ENCODE measurements at regions not wholly inside any gene's neighbourhood (a gene's known extent, or its start where the extent isn't known, plus 50 kb on each side); places are given as distances from the start of the nearest gene placed in this dataset.

DNA sequence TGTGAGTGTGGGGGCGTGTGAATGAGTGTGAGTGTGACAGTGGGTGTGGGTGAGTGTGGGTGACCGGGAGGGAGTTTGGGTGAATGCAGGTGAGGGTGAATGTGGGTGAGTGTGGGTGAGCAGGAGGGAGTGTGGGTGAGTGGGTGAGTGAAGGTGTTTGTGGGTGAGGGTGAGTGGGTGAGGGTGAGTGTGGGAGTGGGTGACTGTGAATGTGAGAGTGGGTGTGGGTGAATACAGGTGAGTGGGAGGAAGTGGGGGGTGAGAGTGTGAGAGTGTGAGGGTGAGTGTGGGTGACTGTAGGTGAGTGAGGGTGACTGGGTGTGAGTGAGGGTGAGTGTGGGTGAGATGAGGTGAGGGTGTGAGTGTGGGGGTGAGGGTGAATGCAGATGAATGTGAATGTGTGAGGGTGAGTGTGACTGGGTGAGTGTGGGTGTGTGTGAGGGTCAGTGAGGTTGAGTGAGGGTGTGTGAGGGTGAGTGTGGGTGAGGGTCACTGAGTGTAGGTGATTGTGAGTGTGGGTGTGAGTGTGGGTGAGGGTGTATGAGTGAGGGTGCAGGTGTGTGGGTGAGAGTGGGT is 1677.3 kb upstream of the TENM3 start:
- Histone ChIP-seq H3K27ac (no peak overlapping the region), H3K9me3 (no peaks in the 10 kb centered on the region), H3K4me3 (no peak overlapping the region), H3K27me3 (no peaks in the 10 kb centered on the region), H3K4me1 (no peaks in the 10 kb centered on the region), H3K36me3 (no peaks in the 10 kb centered on the region)
- WGBS = 38% methylated on average over 2 of the region's 2 CpGs
- TF ChIP-seq EP300 (IDR thresholded peaks at IDR 0.05) = no peak
- no peak for TF ChIP-seq POLR2AphosphoS5 (IDR thresholded peaks at IDR 0.05)
- no peak for TF ChIP-seq POLR2A (IDR thresholded peaks at IDR 0.05)
- TF ChIP-seq, protein P1, sequence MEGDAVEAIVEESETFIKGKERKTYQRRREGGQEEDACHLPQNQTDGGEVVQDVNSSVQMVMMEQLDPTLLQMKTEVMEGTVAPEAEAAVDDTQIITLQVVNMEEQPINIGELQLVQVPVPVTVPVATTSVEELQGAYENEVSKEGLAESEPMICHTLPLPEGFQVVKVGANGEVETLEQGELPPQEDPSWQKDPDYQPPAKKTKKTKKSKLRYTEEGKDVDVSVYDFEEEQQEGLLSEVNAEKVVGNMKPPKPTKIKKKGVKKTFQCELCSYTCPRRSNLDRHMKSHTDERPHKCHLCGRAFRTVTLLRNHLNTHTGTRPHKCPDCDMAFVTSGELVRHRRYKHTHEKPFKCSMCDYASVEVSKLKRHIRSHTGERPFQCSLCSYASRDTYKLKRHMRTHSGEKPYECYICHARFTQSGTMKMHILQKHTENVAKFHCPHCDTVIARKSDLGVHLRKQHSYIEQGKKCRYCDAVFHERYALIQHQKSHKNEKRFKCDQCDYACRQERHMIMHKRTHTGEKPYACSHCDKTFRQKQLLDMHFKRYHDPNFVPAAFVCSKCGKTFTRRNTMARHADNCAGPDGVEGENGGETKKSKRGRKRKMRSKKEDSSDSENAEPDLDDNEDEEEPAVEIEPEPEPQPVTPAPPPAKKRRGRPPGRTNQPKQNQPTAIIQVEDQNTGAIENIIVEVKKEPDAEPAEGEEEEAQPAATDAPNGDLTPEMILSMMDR (IDR thresholded peaks at IDR 0.05) = no peak
- no peak for DNase-seq (ENCODE audit: low spot score in 2 of 2)

GRCh38 chr4:180566492-180566891 is 1676.7 kb upstream of the TENM3 start:
- H3K36me3 ChIP-seq = no peaks in the 10 kb centered on the region
- no peak overlapping the region for H3K4me3 ChIP-seq
- no peak for TF ChIP-seq POLR2AphosphoS5 (IDR thresholded peaks at IDR 0.05)
- no peak for TF ChIP-seq EP300 (IDR thresholded peaks at IDR 0.05)
- TF ChIP-seq, protein P1 (IDR thresholded peaks at IDR 0.05) = no peak
- TF ChIP-seq POLR2A (IDR thresholded peaks at IDR 0.05) = no peak
- no peak for DNase-seq (ENCODE audit: low spot score in 2 of 2)
- H3K27me3 ChIP-seq = no peaks in the 10 kb centered on the region
- H3K27ac ChIP-seq = no peak overlapping the region
- H3K9me3 ChIP-seq = no peaks in the 10 kb centered on the region
- 47% methylated on average over 2 of the region's 2 CpGs for WGBS
- H3K4me1 ChIP-seq = no peaks in the 10 kb centered on the region

- no peaks in the 10 kb centered on the region for H3K36me3 ChIP-seq
- no peaks in the 10 kb centered on the region for H3K27me3 ChIP-seq
- no peak overlapping the region for H3K4me3 ChIP-seq
- WGBS = 79% methylated on average over 7 of the region's 7 CpGs
- no peaks in the 10 kb centered on the region for H3K4me1 ChIP-seq
- TF ChIP-seq POLR2AphosphoS5 (IDR thresholded peaks at IDR 0.05) (no peak), POLR2A (IDR thresholded peaks at IDR 0.05) (no peak), EP300 (IDR thresholded peaks at IDR 0.05) (no peak)
- TF ChIP-seq, protein P1 (IDR thresholded peaks at IDR 0.05) = no peak
- H3K27ac ChIP-seq = no peak overlapping the region
- no peak for DNase-seq (ENCODE audit: low spot score in 2 of 2)
- no peaks in the 10 kb centered on the region for H3K9me3 ChIP-seq
Measured at GRCh38 chr4:180567080-180567479, 1676.1 kb upstream of the TENM3 start.

DNA sequence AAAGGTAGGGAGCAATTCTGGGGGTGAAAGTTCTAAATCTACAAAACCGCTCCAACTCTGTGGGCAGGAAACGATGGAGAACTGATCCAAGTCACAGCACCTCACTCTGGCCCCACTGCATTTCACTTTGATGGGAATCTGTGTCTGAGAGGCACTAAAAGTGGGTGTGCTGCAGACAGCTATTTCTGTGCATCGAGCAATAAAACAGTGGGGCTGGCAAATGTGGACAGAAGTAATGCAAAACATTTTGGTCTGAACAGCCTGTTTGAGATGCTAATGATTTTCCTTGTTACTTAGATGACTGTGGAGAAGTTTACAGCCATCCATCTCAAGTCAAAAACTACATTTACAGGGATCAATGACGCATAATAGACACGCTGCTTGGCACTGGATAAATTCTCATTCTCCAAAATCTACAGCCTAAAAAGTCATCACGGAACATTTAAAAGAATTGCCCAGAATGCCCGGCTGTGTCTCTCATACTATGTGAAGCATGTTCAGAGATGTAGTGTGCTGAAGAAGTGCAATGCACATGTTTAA is 1671.6 kb upstream of the TENM3 start:
- Histone ChIP-seq H3K9me3 (no peaks in the 10 kb centered on the region), H3K36me3 (no peaks in the 10 kb centered on the region), H3K27ac (no peak overlapping the region), H3K4me1 (no peaks in the 10 kb centered on the region), H3K27me3 (no peaks in the 10 kb centered on the region), H3K4me3 (no peak overlapping the region)
- DNase-seq (ENCODE audit: low spot score in 2 of 2) = no peak
- WGBS = 52% methylated on average over 7 of the region's 7 CpGs
- TF ChIP-seq EP300 (IDR thresholded peaks at IDR 0.05) = no peak
- TF ChIP-seq POLR2AphosphoS5 (IDR thresholded peaks at IDR 0.05) = no peak
- TF ChIP-seq POLR2A (IDR thresholded peaks at IDR 0.05) = no peak
- TF ChIP-seq, protein P1 (IDR thresholded peaks at IDR 0.05) = no peak

DNA sequence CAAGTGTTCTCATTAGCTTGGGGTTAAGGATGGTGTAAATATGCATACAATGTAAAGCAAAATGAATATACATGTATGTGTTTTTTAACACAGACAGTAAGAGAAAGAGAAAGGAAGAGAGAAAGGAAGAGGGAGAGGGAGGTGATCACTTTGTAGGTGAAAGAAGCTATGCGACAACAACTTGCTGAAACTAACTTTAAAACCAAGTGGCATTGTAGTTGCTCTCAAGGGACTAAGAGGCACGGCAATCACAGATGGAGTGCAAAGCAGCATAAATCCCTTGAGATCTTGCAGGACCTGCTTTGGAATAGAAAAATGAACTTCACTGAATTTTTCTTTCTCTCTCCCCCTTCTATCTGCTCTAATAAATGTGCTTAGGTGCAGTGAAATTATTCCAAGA is 1665.0 kb upstream of the TENM3 start:
- DNase-seq (ENCODE audit: low spot score in 2 of 2) = no peak
- Histone ChIP-seq H3K4me3 (no peak overlapping the region), H3K27ac (no peak overlapping the region), H3K9me3 (no peaks in the 10 kb centered on the region), H3K27me3 (no peaks in the 10 kb centered on the region), H3K36me3 (no peaks in the 10 kb centered on the region), H3K4me1 (no peaks in the 10 kb centered on the region)
- TF ChIP-seq, protein P1 (IDR thresholded peaks at IDR 0.05) = no peak
- TF ChIP-seq POLR2AphosphoS5 (IDR thresholded peaks at IDR 0.05) (no peak), POLR2A (IDR thresholded peaks at IDR 0.05) (no peak), EP300 (IDR thresholded peaks at IDR 0.05) (no peak)
- 69% methylated on average over 2 of the region's 2 CpGs for WGBS
